ENCODE measurements at regions not wholly inside any gene's neighbourhood (a gene's known extent, or its start where the extent isn't known, plus 50 kb on each side); places are given as distances from the start of the nearest gene placed in this dataset.

- no peaks in the 10 kb centered on the region for H3K79me1 ChIP-seq (ENCODE audit: low read depth in 1 of 2, low read length in 2 of 2)
- H3K56ac ChIP-seq (ENCODE audit: extremely low read depth, insufficient read depth, low read length): peak overlapping the region; percentile 84; the same call in 1 of the 2 replicates
- TF ChIP-seq POLR2A (IDR thresholded peaks at IDR 0.05; ENCODE audit: low read depth, low read length) (no peak), RCOR1 (IDR thresholded peaks at IDR 0.05; ENCODE audit: insufficient replicate concordance, low read length) (no peak), ELK1 (IDR thresholded peaks at IDR 0.05; ENCODE audit: borderline replicate concordance, low read depth, low read length) (no peak), FOS (IDR thresholded peaks at IDR 0.05; ENCODE audit: low read depth, low read length) (no peak), RAD21 (IDR thresholded peaks at IDR 0.05; ENCODE audit: low read length) (no peak)
- H3K4me2 ChIP-seq (ENCODE audit: low read depth, low read length): peak overlapping the region; percentile 84
- peak overlapping the region; percentile 58 for H3K9ac ChIP-seq (ENCODE audit: low read depth, low read length)
- no peak overlapping the region for H2AK9ac ChIP-seq (replicated peaks; ENCODE audit: low read depth, low read length, poor library complexity)
- dilution Hi-C loops (cut with HindIII; ENCODE audit: low sequenced_read_pairs, unreplicated experiment): no loop called here
- 20% methylated on average over 1 of the region's 1 CpG; no CpG with 5 or more reads in 1 of the 2 experiments for WGBS, 2 experiments (ENCODE audit: extremely low coverage in 2 of 2, insufficient read length in 1 of 2)
- in situ Hi-C loops (cut with MboI; ENCODE audit: low sequenced_read_pairs): no loop called here
- no TSS peak for BruUV-seq (replicated peaks)
- H2BK15ac ChIP-seq (ENCODE audit: low read depth, low read length): peak overlapping the region; percentile 55; the same call in 2 of the 3 replicates
- peak overlapping the region; percentile 86 for H3K27ac ChIP-seq (ENCODE audit: insufficient read depth, low read length)
- H2AFZ ChIP-seq (replicated peaks; ENCODE audit: low read length, poor library complexity): no peak overlapping the region
- DNase-seq (peak; percentile 30), ATAC-seq (ENCODE audit: low read depth) (no peak)
- no peaks in the 10 kb centered on the region for H3K36me3 ChIP-seq (ENCODE audit: control insufficient read depth, insufficient read depth, low read length)
- no peaks in the 10 kb centered on the region for H3K27me3 ChIP-seq (ENCODE audit: control insufficient read depth, insufficient read depth, low read length)
- H4K20me1 ChIP-seq (ENCODE audit: insufficient read depth, low read length): no peaks in the 10 kb centered on the region
- H4K8ac ChIP-seq (ENCODE audit: low read depth in 2 of 2, low read length in 2 of 2): peak overlapping the region; percentile 33 to 89; a peak in 3 of 4 replicates
- no peak overlapping the region for H3K4me3 ChIP-seq (ENCODE audit: insufficient read depth, low read depth, low read length)
- intact Hi-C loops (cut with micrococcal nuclease): loop anchor here (5.0 to 10.0 kb wide), 6 partner anchors 210 to 620 kb away; no protein-coding TSS in a partner anchor
- peaks cover 34% of the 10 kb centered on the region for H3K4me1 ChIP-seq (ENCODE audit: control insufficient read depth, insufficient read depth, low read length)
- peak overlapping the region; percentile 93 for H2BK120ac ChIP-seq (ENCODE audit: low read depth, low read length)
- H3K9me3 ChIP-seq (ENCODE audit: control insufficient read depth, insufficient read depth, low read length): no peaks in the 10 kb centered on the region
- H2AK5ac ChIP-seq (ENCODE audit: low read depth, low read length): peak overlapping the region; percentile 35; the same call in 1 of the 2 replicates
- H2BK20ac ChIP-seq (ENCODE audit: low read depth, low read length): peak overlapping the region; percentile 96
- peak overlapping the region; percentile 70 for H3K14ac ChIP-seq (replicated peaks; ENCODE audit: low read depth, low read length)
- H3K9me1 ChIP-seq (ENCODE audit: insufficient read depth, low read length): peaks cover 17% of the 10 kb centered on the region
- POLR2A ChIA-PET (ENCODE audit: unreplicated experiment): no interaction called here
- CTCF ChIA-PET: interaction anchor here (0.6 kb wide), 1 partner anchor 21 kb away, joined by 3 read pairs; no protein-coding TSS in a partner anchor
- H4K91ac ChIP-seq (ENCODE audit: insufficient read depth, low read depth, low read length): peak overlapping the region; percentile 79
- H4K5ac ChIP-seq (ENCODE audit: low read depth, low read length): peak overlapping the region; percentile 87
- peak overlapping the region; percentile 83 for H3K4ac ChIP-seq (ENCODE audit: low read depth, low read length)
- H3K18ac ChIP-seq (ENCODE audit: low read depth, low read length): peak overlapping the region; percentile 99
- peak overlapping the region; percentile 89 for H2BK5ac ChIP-seq (ENCODE audit: low read depth, low read length, poor library complexity, severe bottlenecking)
- peak overlapping the region; percentile 93 for H3K23ac ChIP-seq (ENCODE audit: low read depth, low read length)
Observed at GRCh38 chr20:10922506-10922905, 248.7 kb upstream of the JAG1 start.
